ENCODE measurements at regions not wholly inside any gene's neighbourhood (a gene's known extent, or its start where the extent isn't known, plus 50 kb on each side); places are given as distances from the start of the nearest gene placed in this dataset.
A peak's percentile ranks its signal among the peaks of the same experiment; 100 is the strongest.

- no peak for TF ChIP-seq IRF3 (IDR thresholded peaks at IDR 0.05; ENCODE audit: low read depth, low read length)
- no peak for TF ChIP-seq MXI1 (IDR thresholded peaks at IDR 0.05; ENCODE audit: low read depth, low read length)
- TF ChIP-seq RCOR1 (IDR thresholded peaks at IDR 0.05; ENCODE audit: low read length) = no peak
- TF ChIP-seq, protein P1, sequence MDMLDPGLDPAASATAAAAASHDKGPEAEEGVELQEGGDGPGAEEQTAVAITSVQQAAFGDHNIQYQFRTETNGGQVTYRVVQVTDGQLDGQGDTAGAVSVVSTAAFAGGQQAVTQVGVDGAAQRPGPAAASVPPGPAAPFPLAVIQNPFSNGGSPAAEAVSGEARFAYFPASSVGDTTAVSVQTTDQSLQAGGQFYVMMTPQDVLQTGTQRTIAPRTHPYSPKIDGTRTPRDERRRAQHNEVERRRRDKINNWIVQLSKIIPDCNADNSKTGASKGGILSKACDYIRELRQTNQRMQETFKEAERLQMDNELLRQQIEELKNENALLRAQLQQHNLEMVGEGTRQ (IDR thresholded peaks at IDR 0.05; ENCODE audit: borderline replicate concordance, low read depth, low read length) = no peak
- TF ChIP-seq ZBTB33 (IDR thresholded peaks at IDR 0.05; ENCODE audit: borderline replicate concordance, low read depth) = no peak
- peak; percentile 36; the same call in 1 of the 2 replicates for TF ChIP-seq NFIC (IDR thresholded peaks at IDR 0.05; ENCODE audit: borderline replicate concordance)
These were observed 109.6 kb upstream of the TMCO5A start (continued) for GRCh38 chr15:37824717-37825382.

- H3K27me3 ChIP-seq (ENCODE audit: insufficient read depth) = no peaks in the 10 kb centered on the region
- 63% methylated on average over 3 of the region's 3 CpGs for WGBS (ENCODE audit: low lambda C conversion rate)
- H3K4me1 ChIP-seq (ENCODE audit: control insufficient read depth in 1 of 2, insufficient read depth in 2 of 2, low read depth in 1 of 2, low read length in 1 of 2) = no peaks in the 10 kb centered on the region; a peak in 2 of 4 replicates
- peaks cover 3% of the 10 kb centered on the region; the same call in 1 of the 2 replicates for H3K9me3 ChIP-seq
- no peaks in the 10 kb centered on the region for H3K79me2 ChIP-seq (ENCODE audit: insufficient read depth)
- ChIA-PET CTCF (interaction anchor here (0.7 to 1.2 kb wide), 3 partner anchors 8 to 36 kb away, joined by 3 read pairs; no protein-coding TSS in a partner anchor), POLR2A (no interaction called here)
- no peak overlapping the region for H3K27ac ChIP-seq (ENCODE audit: low read depth in 2 of 2, low read length in 1 of 2)
- H3K9ac ChIP-seq = no peak overlapping the region
- H3K36me3 ChIP-seq (replicated peaks in 1 of 2; ENCODE audit: control insufficient read depth in 1 of 2, insufficient read depth in 2 of 2, low read length in 1 of 2) = no peaks in the 10 kb centered on the region
- H2AFZ ChIP-seq (ENCODE audit: low read depth) = peak overlapping the region; percentile 24; the same call in 1 of the 2 replicates
- no peaks in the 10 kb centered on the region for H3F3A ChIP-seq (replicated peaks; ENCODE audit: insufficient read depth)
- no peak overlapping the region for H3K4me2 ChIP-seq
- no peak overlapping the region for H3K4me3 ChIP-seq (ENCODE audit: low read depth in 2 of 2, low read length in 1 of 2)
- TF ChIP-seq, protein P2, sequence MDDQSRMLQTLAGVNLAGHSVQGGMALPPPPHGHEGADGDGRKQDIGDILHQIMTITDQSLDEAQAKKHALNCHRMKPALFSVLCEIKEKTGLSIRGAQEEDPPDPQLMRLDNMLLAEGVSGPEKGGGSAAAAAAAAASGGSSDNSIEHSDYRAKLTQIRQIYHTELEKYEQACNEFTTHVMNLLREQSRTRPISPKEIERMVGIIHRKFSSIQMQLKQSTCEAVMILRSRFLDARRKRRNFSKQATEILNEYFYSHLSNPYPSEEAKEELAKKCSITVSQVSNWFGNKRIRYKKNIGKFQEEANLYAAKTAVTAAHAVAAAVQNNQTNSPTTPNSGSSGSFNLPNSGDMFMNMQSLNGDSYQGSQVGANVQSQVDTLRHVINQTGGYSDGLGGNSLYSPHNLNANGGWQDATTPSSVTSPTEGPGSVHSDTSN (IDR thresholded peaks at IDR 0.05) = no peak
- TF ChIP-seq, protein P1 (IDR thresholded peaks at IDR 0.05; ENCODE audit: borderline replicate concordance, low read depth, low read length) = no peak
- TF ChIP-seq, protein P3, sequence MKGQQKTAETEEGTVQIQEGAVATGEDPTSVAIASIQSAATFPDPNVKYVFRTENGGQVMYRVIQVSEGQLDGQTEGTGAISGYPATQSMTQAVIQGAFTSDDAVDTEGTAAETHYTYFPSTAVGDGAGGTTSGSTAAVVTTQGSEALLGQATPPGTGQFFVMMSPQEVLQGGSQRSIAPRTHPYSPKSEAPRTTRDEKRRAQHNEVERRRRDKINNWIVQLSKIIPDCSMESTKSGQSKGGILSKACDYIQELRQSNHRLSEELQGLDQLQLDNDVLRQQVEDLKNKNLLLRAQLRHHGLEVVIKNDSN (IDR thresholded peaks at IDR 0.05; ENCODE audit: borderline replicate concordance, low read depth) = no peak
- no peak for TF ChIP-seq NFIC (IDR thresholded peaks at IDR 0.05; ENCODE audit: borderline replicate concordance)
- TF ChIP-seq RFX5 (IDR thresholded peaks at IDR 0.05; ENCODE audit: low read length) = no peak
- H3K9me2 ChIP-seq = no peaks in the 10 kb centered on the region
- no peaks in the 10 kb centered on the region for H4K20me1 ChIP-seq (ENCODE audit: insufficient read depth)
- no peak for DNase-seq
These were observed 97.2 kb upstream of the TMCO5A start for GRCh38 chr15:37837276-37837675.

Data from SK-N-SH (cell line).